K562 (cell line): ENCODE measurements at regions not wholly inside any gene's neighbourhood (a gene's known extent, or its start where the extent isn't known, plus 50 kb on each side); places are given as distances from the start of the nearest gene placed in this dataset.

Experiments used
- ATF1 ChIP-seq, 2 experiments: fragments of 450-650 bp in 1 of 2; IDR thresholded peaks; 2 replicates each; pipeline ENCODE4 v1.6.1; 2016; ENCODE audit warnings: missing compliant biosample characterization in 1 of 2, missing genetic modification characterization in 1 of 2
- CBX3 ChIP-seq, 2 experiments: IDR thresholded peaks; 1 replicate in 1 of 2; 2 replicates in 1 of 2; pipeline ENCODE4 v1.6.1; 2012; ENCODE audit warnings: inconsistent platforms in 2 of 2, low read length in 2 of 2, borderline replicate concordance in 1 of 2, control low read depth in 1 of 2
- CBX5 ChIP-seq: IDR thresholded peaks from 2 replicates; pipeline ENCODE4 v1.6.1; 2014; ENCODE audit warnings: low read depth, borderline replicate concordance
- CCAR2 ChIP-seq: fragments of 200-400 bp; formaldehyde crosslinking; IDR thresholded peaks from 2 replicates; pipeline ENCODE4 v1.6.1; 2017; ENCODE audit warnings: mild to moderate bottlenecking, low read depth, low read length
- GATAD2A ChIP-seq: fragments of 450-650 bp; IDR thresholded peaks from 2 replicates; pipeline ENCODE4 v1.6.1; 2017
- HIVEP1 ChIP-seq: fragments of 250-450 bp; sonication (Bioruptor Pico); IDR thresholded peaks from 2 replicates; pipeline ENCODE4 v1.4.0; 2020; ENCODE audit warnings: mild to moderate bottlenecking
- HMG20A ChIP-seq: fragments of 450-650 bp; formaldehyde crosslinking; conservative IDR thresholded peaks from 2 replicates; pipeline ENCODE4 v1.4.0; 2020; ENCODE audit warnings: mild to moderate bottlenecking, mixed read lengths
- HMG20B ChIP-seq: fragments of 250-450 bp; sonication (Bioruptor Pico); IDR thresholded peaks from 2 replicates; pipeline ENCODE4 v1.5.0; 2021; ENCODE audit warnings: mild to moderate bottlenecking
- HOXB6 ChIP-seq: fragments of 250-450 bp; sonication (Bioruptor Pico); IDR thresholded peaks from 2 replicates; pipeline ENCODE4 v1.5.1; 2022; ENCODE audit warnings: mild to moderate bottlenecking, borderline replicate concordance
- JUN ChIP-seq, 2 experiments: sonication (generic) in 1 of 2; formaldehyde crosslinking in 1 of 2; IDR thresholded peaks; 2 replicates each; pipeline versions ENCODE4 v1.6.1 to v1.8.0; 2012 to 2022; ENCODE audit warnings: borderline replicate concordance in 2 of 2, mild to moderate bottlenecking in 2 of 2, improper control_type of control experiment in 1 of 2, low read depth in 1 of 2, low read length in 1 of 2, missing genetic modification reagents in 1 of 2
- LEF1 ChIP-seq: fragments of 450-650 bp; IDR thresholded peaks from 2 replicates; pipeline ENCODE4 v1.6.1; 2016; ENCODE audit warnings: mild to moderate bottlenecking
- NONO ChIP-seq, 2 experiments: fragments of 200-400 bp in 1 of 2; fragments of 450-650 bp in 1 of 2; formaldehyde crosslinking in 1 of 2; IDR thresholded peaks; 2 replicates each; pipeline ENCODE4 v1.6.1; 2017; ENCODE audit warnings: low read depth in 2 of 2, mild to moderate bottlenecking in 2 of 2, moderate library complexity in 2 of 2, low read length in 1 of 2
- NR2C1 ChIP-seq, 2 experiments: fragments of 450-650 bp; IDR thresholded peaks; 2 replicates each; pipeline ENCODE4 v1.6.1; 2017; ENCODE audit warnings: mild to moderate bottlenecking in 2 of 2, antibody characterized with exemption in 1 of 2, inconsistent platforms in 1 of 2, missing compliant biosample characterization in 1 of 2, missing genetic modification characterization in 1 of 2
- NR2C2 ChIP-seq, 2 experiments: fragments of 200-800 bp in 1 of 2; sonication (Bioruptor generic) in 1 of 2; sonication (generic) in 1 of 2; formaldehyde crosslinking in 1 of 2; IDR thresholded peaks; 2 replicates each; pipeline versions ENCODE4 v1.6.1 to v1.8.0; 2016 to 2022; ENCODE audit warnings: mild to moderate bottlenecking in 1 of 2, missing compliant biosample characterization in 1 of 2, missing genetic modification characterization in 1 of 2, missing genetic modification reagents in 1 of 2
- PHB2 ChIP-seq: fragments of 450-650 bp; IDR thresholded peaks from 2 replicates; pipeline ENCODE4 v1.6.1; 2017; ENCODE audit warnings: low read depth
- PHF21A ChIP-seq: fragments of 450-650 bp; IDR thresholded peaks from 2 replicates; pipeline ENCODE4 v1.6.1; 2017; ENCODE audit warnings: low read depth, borderline replicate concordance
- RCOR1 ChIP-seq, 2 experiments: IDR thresholded peaks; 2 replicates each; pipeline ENCODE4 v1.6.1; 2012; ENCODE audit warnings: low read depth in 2 of 2, low read length in 2 of 2, borderline replicate concordance in 1 of 2, improper control_type of control experiment in 1 of 2
- SMAD1 ChIP-seq: fragments of 150-350 bp; IDR thresholded peaks from 2 replicates; pipeline ENCODE4 v1.6.1; 2014; ENCODE audit warnings: low read length, low read depth; ENCODE audit not compliant: partially characterized antibody
- SP1 ChIP-seq: sonication (generic); formaldehyde crosslinking; IDR thresholded peaks from 2 replicates; pipeline ENCODE4 v1.8.1; 2022; ENCODE audit warnings: mild to moderate bottlenecking, missing genetic modification reagents
- TCF7 ChIP-seq: sonication (generic); IDR thresholded peaks from 2 replicates; pipeline ENCODE4 v1.6.1; 2016; ENCODE audit warnings: antibody characterized with exemption, borderline replicate concordance
- TEAD2 ChIP-seq: fragments of 450-650 bp; IDR thresholded peaks from 2 replicates; pipeline ENCODE4 v1.6.1; 2016; ENCODE audit warnings: missing genetic modification characterization, control low read depth, missing compliant biosample characterization
- THRAP3 ChIP-seq: fragments of 450-650 bp; IDR thresholded peaks from 2 replicates; pipeline ENCODE4 v1.6.1; 2016; ENCODE audit warnings: mild to moderate bottlenecking, inconsistent platforms, borderline replicate concordance
- XRCC5 ChIP-seq: fragments of 200-400 bp; formaldehyde crosslinking; IDR thresholded peaks from 2 replicates; pipeline ENCODE4 v1.6.1; 2017; ENCODE audit warnings: low read depth, mild to moderate bottlenecking, low read length
- ZFP36 ChIP-seq: fragments of 150-350 bp; IDR thresholded peaks from 2 replicates; pipeline ENCODE4 v1.6.1; 2018; ENCODE audit warnings: low read length, low read depth; ENCODE audit not compliant: partially characterized antibody
- ZKSCAN8 ChIP-seq: fragments of 200-800 bp; sonication (Bioruptor generic); IDR thresholded peaks from 2 replicates; pipeline ENCODE4 v1.6.1; 2016; ENCODE audit warnings: missing genetic modification characterization, missing compliant biosample characterization
- ZNF175 ChIP-seq: fragments of 200-800 bp; sonication (Bioruptor generic); IDR thresholded peaks from 2 replicates; pipeline ENCODE4 v1.6.1; 2016; ENCODE audit warnings: low read depth, mild to moderate bottlenecking, missing genetic modification characterization, missing compliant biosample characterization
- ZNF217 ChIP-seq: sonication (generic); formaldehyde crosslinking; IDR thresholded peaks from 2 replicates; pipeline ENCODE4 v1.8.0; 2022; ENCODE audit warnings: mild to moderate bottlenecking, missing genetic modification reagents
- ZNF282 ChIP-seq: sonication (generic); formaldehyde crosslinking; IDR thresholded peaks from 2 replicates; pipeline ENCODE4 v1.8.1; 2023; ENCODE audit warnings: missing genetic modification reagents
- ZNF431 ChIP-seq: sonication (generic); formaldehyde crosslinking; IDR thresholded peaks from 2 replicates; pipeline ENCODE4 v1.8.0; 2022; ENCODE audit warnings: mild to moderate bottlenecking, missing genetic modification reagents
- ZNF436 ChIP-seq: fragments of 250-450, 450-650 bp; sonication (Bioruptor Pico); formaldehyde crosslinking; IDR thresholded peaks from 2 replicates; pipeline ENCODE4 v1.7.0; 2020; ENCODE audit warnings: mild to moderate bottlenecking
- ZNF707 ChIP-seq: fragments of 250-450 bp; sonication (Bioruptor Pico); conservative IDR thresholded peaks from 2 replicates; pipeline ENCODE4 v1.8.0; 2022; ENCODE audit warnings: inconsistent platforms, mild to moderate bottlenecking, moderate library complexity
- ZZZ3 ChIP-seq: fragments of 450-650 bp; IDR thresholded peaks from 2 replicates; pipeline ENCODE4 v1.6.1; 2016; ENCODE audit warnings: antibody characterized with exemption, mild to moderate bottlenecking, moderate library complexity
- TF ChIP-seq, protein P1 (sequence below): fragments of 450-650 bp; IDR thresholded peaks from 2 replicates; pipeline ENCODE4 v1.6.1; 2016; ENCODE audit warnings: missing biosample characterization, missing genetic modification characterization

- TF ChIP-seq, protein P1, sequence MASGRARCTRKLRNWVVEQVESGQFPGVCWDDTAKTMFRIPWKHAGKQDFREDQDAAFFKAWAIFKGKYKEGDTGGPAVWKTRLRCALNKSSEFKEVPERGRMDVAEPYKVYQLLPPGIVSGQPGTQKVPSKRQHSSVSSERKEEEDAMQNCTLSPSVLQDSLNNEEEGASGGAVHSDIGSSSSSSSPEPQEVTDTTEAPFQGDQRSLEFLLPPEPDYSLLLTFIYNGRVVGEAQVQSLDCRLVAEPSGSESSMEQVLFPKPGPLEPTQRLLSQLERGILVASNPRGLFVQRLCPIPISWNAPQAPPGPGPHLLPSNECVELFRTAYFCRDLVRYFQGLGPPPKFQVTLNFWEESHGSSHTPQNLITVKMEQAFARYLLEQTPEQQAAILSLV: no peak
- no peak for TF ChIP-seq ATF1 (CRISPR knock-in tag; IDR thresholded peaks at IDR 0.05)
- TF ChIP-seq ATF1 (tag; IDR thresholded peaks at IDR 0.05): no peak
- no peak for TF ChIP-seq HOXB6 (CRISPR knock-in tag)
- no peak for TF ChIP-seq CBX3 (IDR thresholded peaks at IDR 0.05; ENCODE audit: borderline replicate concordance in 1 of 2, low read length in 2 of 2)
- no peak for TF ChIP-seq CBX5
- no peak for TF ChIP-seq TEAD2 (tag)
- TF ChIP-seq ZNF217 (CRISPR knock-in tag): no peak
- no peak for TF ChIP-seq SP1
- no peak for TF ChIP-seq THRAP3
- TF ChIP-seq ZNF431: no peak
- TF ChIP-seq CCAR2: no peak
- TF ChIP-seq ZKSCAN8: no peak
- TF ChIP-seq NR2C1 (IDR thresholded peaks at IDR 0.05): no peak
- TF ChIP-seq NR2C1 (tag; IDR thresholded peaks at IDR 0.05): no peak
- no peak for TF ChIP-seq SMAD1
- TF ChIP-seq HMG20A (CRISPR knock-in tag): no peak
- TF ChIP-seq PHF21A: no peak
- TF ChIP-seq ZZZ3: no peak
- TF ChIP-seq ZNF282 (CRISPR knock-in tag): no peak
- no peak for TF ChIP-seq NR2C2 (CRISPR knock-in tag; IDR thresholded peaks at IDR 0.05)
- TF ChIP-seq NR2C2 (tag; IDR thresholded peaks at IDR 0.05): no peak
- TF ChIP-seq PHB2: no peak
- no peak for TF ChIP-seq NONO (IDR thresholded peaks at IDR 0.05; ENCODE audit: low read depth in 2 of 2, low read length in 1 of 2)
- TF ChIP-seq ZFP36: no peak
- TF ChIP-seq JUN (IDR thresholded peaks at IDR 0.05; ENCODE audit: borderline replicate concordance, low read depth, low read length): no peak
- no peak for TF ChIP-seq JUN (CRISPR knock-in tag; IDR thresholded peaks at IDR 0.05; ENCODE audit: borderline replicate concordance)
- TF ChIP-seq RCOR1 (IDR thresholded peaks at IDR 0.05; ENCODE audit: borderline replicate concordance in 1 of 2, low read depth in 2 of 2, low read length in 2 of 2): peak in 1 of 2 experiments; percentile 69; a peak in 1 of 4 replicates
- TF ChIP-seq XRCC5: no peak
- TF ChIP-seq HMG20B (CRISPR knock-in tag): no peak
- no peak for TF ChIP-seq ZNF175 (CRISPR knock-in tag)
- no peak for TF ChIP-seq HIVEP1 (CRISPR knock-in tag)
- TF ChIP-seq TCF7: no peak
- TF ChIP-seq LEF1: peak; percentile 23; the same call in 1 of the 2 replicates
- TF ChIP-seq ZNF707 (CRISPR knock-in tag): no peak
- no peak for TF ChIP-seq GATAD2A
- no peak for TF ChIP-seq ZNF436
Observed at GRCh38 chr13:59461411-59461810, 702.3 kb downstream of the DIAPH3 start (continued).
